GM12878 (cell line): ENCODE measurements at regions not wholly inside any gene's neighbourhood (a gene's known extent, or its start where the extent isn't known, plus 50 kb on each side); places are given as distances from the start of the nearest gene placed in this dataset.

Experiments
- ATAC-seq: fragments of 200-7000 bp; cut with Tn5 transposase; 3 replicates; pipeline ENCODE4 v1.9.1; 2020; ENCODE audit warnings: mild to moderate bottlenecking, moderate library complexity
- BruUV-seq: library from RNA; stranded (reverse); fragments of 400-500 nt; replicated peaks from 2 replicates; lab custom pipeline; 2021; lab: Mats Ljungman, UMichigan
- CTCF ChIA-PET: fragments of 300-600 bp; sonication (Branson Sonifier 250); formaldehyde crosslinking; extraction: SDS; loops from one replicate; lab custom pipeline; 2021; ENCODE audit warnings: inconsistent platforms; lab: Yijun Ruan, JAX
- POLR2A ChIA-PET: fragments of 350-600 bp; formaldehyde crosslinking; extraction: SDS; loops from one replicate; lab custom pipeline; 2021; ENCODE audit warnings: inconsistent platforms; lab: Charles Lee
- RAD21 ChIA-PET: fragments of 300-600 bp; sonication (Branson Sonifier 250); formaldehyde crosslinking; loops from one replicate; lab custom pipeline; 2023; ENCODE audit warnings: antibody characterized with exemption; ENCODE audit not compliant: unreplicated experiment; lab: Charles Lee
- SMC1A ChIA-PET: fragments of 300-600 bp; sonication (Branson Sonifier 250); formaldehyde crosslinking; loops from one replicate; lab custom pipeline; 2023; ENCODE audit not compliant: unreplicated experiment, uncharacterized antibody; lab: Charles Lee
- DNase-seq: peaks from one replicate; pipeline ENCODE4 v3.0.0-alpha.2; 2011; ENCODE audit warnings: low read depth, low spot score
- FAIRE-seq: peaks from 3 replicates; lab custom pipeline; 2011; peaks lifted over from hg19 to GRCh38; lab: Jason Lieb, UNC
- H2AFZ ChIP-seq: 2 replicates; pipeline ENCODE4 v1.6.0; 2011; ENCODE audit warnings: low read depth, low read length, control low read depth; ENCODE audit not compliant: control insufficient read depth
- H3K27ac ChIP-seq: 2 replicates; pipeline ENCODE4 v1.5.1; 2011; ENCODE audit warnings: control low read depth; ENCODE audit not compliant: control insufficient read depth, insufficient read depth
- H3K27me3 ChIP-seq, 2 experiments: replicated peaks in 1 of 2; 2 replicates each; pipeline versions ENCODE4 v1.6.0 to v1.6.1; 2011; ENCODE audit warnings: low read length in 1 of 2; ENCODE audit not compliant: control insufficient read depth in 2 of 2, insufficient read depth in 2 of 2
- H3K36me3 ChIP-seq, 2 experiments: 2 replicates each; pipeline ENCODE4 v1.5.1; 2011; ENCODE audit warnings: low read length in 1 of 2; ENCODE audit not compliant: control insufficient read depth in 2 of 2, insufficient read depth in 2 of 2
- H3K4me1 ChIP-seq: 2 replicates; pipeline ENCODE4 v1.6.1; 2011; ENCODE audit warnings: mild to moderate bottlenecking, low read length, moderate library complexity, mixed read lengths; ENCODE audit not compliant: control insufficient read depth, insufficient read depth
- H3K4me2 ChIP-seq: 2 replicates; pipeline ENCODE4 v1.6.0; 2011; ENCODE audit warnings: control low read depth; ENCODE audit not compliant: control insufficient read depth, insufficient read depth
- H3K4me3 ChIP-seq: fragments of 200-600 bp; sonication (generic); 2 replicates; pipeline ENCODE4 v1.5.1; 2016
- H3K79me2 ChIP-seq: 2 replicates; pipeline ENCODE4 v1.6.0; 2011; ENCODE audit warnings: low read length; ENCODE audit not compliant: control insufficient read depth, insufficient read depth
- H3K9ac ChIP-seq: 2 replicates; pipeline ENCODE4 v1.8.0; 2011; ENCODE audit warnings: low read length, control low read depth, mixed read lengths; ENCODE audit not compliant: control insufficient read depth, insufficient read depth
- H3K9me3 ChIP-seq: replicated peaks from 3 replicates; pipeline ENCODE4 v1.5.1; 2011; ENCODE audit warnings: mild to moderate bottlenecking, low read length; ENCODE audit not compliant: control insufficient read depth, insufficient read depth
- H4K20me1 ChIP-seq: 2 replicates; pipeline ENCODE4 v1.6.0; 2011; ENCODE audit not compliant: control insufficient read depth, insufficient read depth
- BCL11A ChIP-seq: IDR thresholded peaks from 2 replicates; pipeline ENCODE4 v1.6.1; 2011; ENCODE audit warnings: low read depth, low read length
- CBFB ChIP-seq: IDR thresholded peaks from 2 replicates; pipeline ENCODE4 v1.6.1; 2016; ENCODE audit warnings: antibody characterized with exemption, low read depth
- CBX5 ChIP-seq: sonication (generic); IDR thresholded peaks from 2 replicates; pipeline ENCODE4 v1.6.1; 2016; ENCODE audit warnings: low read depth, moderate library complexity, mild to moderate bottlenecking, inconsistent platforms
- KAT2A ChIP-seq: conservative IDR thresholded peaks from 2 replicates; pipeline ENCODE4 v1.6.1; 2011; ENCODE audit warnings: low read depth, low read length; ENCODE audit not compliant: control insufficient read depth
- KLF5 ChIP-seq: fragments of 450-650 bp; IDR thresholded peaks from 2 replicates; pipeline ENCODE4 v1.6.1; 2014; ENCODE audit warnings: mild to moderate bottlenecking; ENCODE audit not compliant: partially characterized antibody
- PAX8 ChIP-seq: fragments of 450-650 bp; IDR thresholded peaks from 2 replicates; pipeline ENCODE4 v1.6.1; 2017; ENCODE audit warnings: mild to moderate bottlenecking, moderate library complexity
- POLR2AphosphoS2 ChIP-seq: IDR thresholded peaks from 2 replicates; pipeline ENCODE4 v1.6.1; 2011; ENCODE audit warnings: low read depth, mild to moderate bottlenecking, low read length, improper control_type of control experiment, moderate library complexity
- SIN3A ChIP-seq: IDR thresholded peaks from 2 replicates; pipeline ENCODE4 v1.6.1; 2012; ENCODE audit warnings: low read depth, low read length, improper control_type of control experiment
- ZBED1 ChIP-seq: IDR thresholded peaks from 2 replicates; pipeline ENCODE4 v1.6.1; 2016; ENCODE audit warnings: borderline replicate concordance
- ZNF207 ChIP-seq: fragments of 450-650 bp; IDR thresholded peaks from 2 replicates; pipeline ENCODE4 v1.6.1; 2014; ENCODE audit warnings: antibody characterized with exemption, mild to moderate bottlenecking, borderline replicate concordance
- WGBS: methylation state at CpG from one replicate; pipeline ENCODE4 v1.1.6; 2016; ENCODE audit warnings: low lambda C conversion rate; ENCODE audit not compliant: insufficient replicate concordance, insufficient coverage; ENCODE audit errors: missing lambda C conversion rate; 5-methylcytosine and 5-hydroxymethylcytosine counted together
- in situ Hi-C: fragments of 300-500 bp; cut with MboI; formaldehyde crosslinking; loops from 9 replicates; pipeline ENCODE4 v1.14.3; 2018; ENCODE audit warnings: mixed read lengths
- intact Hi-C: fragments of 100-400 bp; cut with micrococcal nuclease; formaldehyde crosslinking; loops from one replicate; pipeline ENCODE4 v1.14.2; 2022; ENCODE audit not compliant: unreplicated experiment
- TF ChIP-seq, protein P1 (sequence below): IDR thresholded peaks from 2 replicates; pipeline ENCODE4 v1.6.1; 2012; ENCODE audit warnings: mild to moderate bottlenecking, low read depth, low read length
- TF ChIP-seq, protein P2 (sequence below): fragments of 450-650 bp; IDR thresholded peaks from 2 replicates; pipeline ENCODE4 v1.6.1; 2018; ENCODE audit warnings: borderline replicate concordance, mild to moderate bottlenecking; ENCODE audit not compliant: partially characterized antibody
- TF ChIP-seq, protein P3 (sequence below): fragments of 450-650 bp; IDR thresholded peaks from 2 replicates; pipeline ENCODE4 v1.6.1; 2016; ENCODE audit warnings: mild to moderate bottlenecking
- TF ChIP-seq, protein P4 (sequence below): fragments of 150-350 bp; IDR thresholded peaks from 2 replicates; pipeline ENCODE4 v1.6.1; 2014; ENCODE audit warnings: mild to moderate bottlenecking, low read depth, low read length

DNA sequence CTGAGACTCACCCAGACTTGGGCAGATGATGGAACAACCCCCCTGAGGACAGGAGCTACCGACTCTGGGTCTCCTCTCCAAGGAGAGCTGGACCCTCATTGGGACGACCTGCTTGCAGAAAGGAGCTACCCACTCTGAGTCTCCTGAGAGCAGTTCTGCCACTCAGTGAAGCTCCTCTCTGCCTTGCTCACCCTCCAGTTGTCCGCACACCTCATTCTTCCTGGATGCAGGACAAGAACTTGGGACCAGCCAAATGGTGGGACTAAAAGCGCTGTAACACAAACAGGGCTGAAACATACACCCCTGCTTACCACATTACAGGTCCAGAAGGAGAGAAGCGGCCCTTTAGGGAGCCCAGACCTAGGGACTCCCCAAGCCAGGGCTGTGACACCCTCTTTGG lies 124.9 kb upstream of the CCDC150 start (continued):
- TF ChIP-seq BCL11A (no peak), ZBED1 (no peak)
- TF ChIP-seq, all 136 proteins: peak for 0

DNA sequence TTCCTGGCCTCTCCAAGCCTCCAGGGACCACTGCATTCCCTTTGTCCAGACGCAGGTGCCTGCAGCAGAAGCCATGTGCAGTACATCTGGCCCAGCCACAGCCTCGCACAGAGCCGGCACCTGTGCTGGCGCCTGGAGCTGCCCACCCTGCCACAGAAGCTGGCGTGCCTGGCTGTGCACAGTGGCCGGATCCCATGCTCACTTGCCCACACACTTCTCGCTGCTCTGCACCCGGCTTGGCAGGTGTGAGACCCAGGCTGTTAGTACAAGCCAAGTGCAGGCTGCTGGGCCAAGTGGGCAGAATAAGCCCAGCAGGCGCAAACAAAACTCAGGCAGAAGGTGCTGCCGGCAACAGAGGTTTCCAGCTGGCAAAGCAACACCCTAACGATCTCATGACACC lies 124.5 kb upstream of the CCDC150 start:
- Histone ChIP-seq H4K20me1 (no peaks in the 10 kb centered on the region), H3K9ac (no peak overlapping the region), H3K4me1 (no peaks in the 10 kb centered on the region), H3K36me3 (no peaks in the 10 kb centered on the region), H3K27me3 (no peaks in the 10 kb centered on the region; a peak in 1 of 4 replicates), H2AFZ (no peak overlapping the region), H3K4me2 (no peak overlapping the region), H3K27ac (no peak overlapping the region), H3K4me3 (no peak overlapping the region), H3K79me2 (no peaks in the 10 kb centered on the region), H3K9me3 (no peaks in the 10 kb centered on the region)
- intact Hi-C loops, result no loop called here
- BruUV-seq, result no TSS peak
- CTCF ChIA-PET, result interaction anchor here (0.6 kb wide), 1 partner anchor 1225 kb away, joined by 3 read pairs; no protein-coding TSS in a partner anchor
- no peak for DNase-seq
- SMC1A ChIA-PET, result no interaction called here
- no peak for ATAC-seq
- POLR2A ChIA-PET, result no interaction called here
- 40% methylated on average over 11 of the region's 11 CpGs for WGBS
- in situ Hi-C loops, result no loop called here
- RAD21 ChIA-PET, result no interaction called here
- no peak for FAIRE-seq
- TF ChIP-seq, protein P1, sequence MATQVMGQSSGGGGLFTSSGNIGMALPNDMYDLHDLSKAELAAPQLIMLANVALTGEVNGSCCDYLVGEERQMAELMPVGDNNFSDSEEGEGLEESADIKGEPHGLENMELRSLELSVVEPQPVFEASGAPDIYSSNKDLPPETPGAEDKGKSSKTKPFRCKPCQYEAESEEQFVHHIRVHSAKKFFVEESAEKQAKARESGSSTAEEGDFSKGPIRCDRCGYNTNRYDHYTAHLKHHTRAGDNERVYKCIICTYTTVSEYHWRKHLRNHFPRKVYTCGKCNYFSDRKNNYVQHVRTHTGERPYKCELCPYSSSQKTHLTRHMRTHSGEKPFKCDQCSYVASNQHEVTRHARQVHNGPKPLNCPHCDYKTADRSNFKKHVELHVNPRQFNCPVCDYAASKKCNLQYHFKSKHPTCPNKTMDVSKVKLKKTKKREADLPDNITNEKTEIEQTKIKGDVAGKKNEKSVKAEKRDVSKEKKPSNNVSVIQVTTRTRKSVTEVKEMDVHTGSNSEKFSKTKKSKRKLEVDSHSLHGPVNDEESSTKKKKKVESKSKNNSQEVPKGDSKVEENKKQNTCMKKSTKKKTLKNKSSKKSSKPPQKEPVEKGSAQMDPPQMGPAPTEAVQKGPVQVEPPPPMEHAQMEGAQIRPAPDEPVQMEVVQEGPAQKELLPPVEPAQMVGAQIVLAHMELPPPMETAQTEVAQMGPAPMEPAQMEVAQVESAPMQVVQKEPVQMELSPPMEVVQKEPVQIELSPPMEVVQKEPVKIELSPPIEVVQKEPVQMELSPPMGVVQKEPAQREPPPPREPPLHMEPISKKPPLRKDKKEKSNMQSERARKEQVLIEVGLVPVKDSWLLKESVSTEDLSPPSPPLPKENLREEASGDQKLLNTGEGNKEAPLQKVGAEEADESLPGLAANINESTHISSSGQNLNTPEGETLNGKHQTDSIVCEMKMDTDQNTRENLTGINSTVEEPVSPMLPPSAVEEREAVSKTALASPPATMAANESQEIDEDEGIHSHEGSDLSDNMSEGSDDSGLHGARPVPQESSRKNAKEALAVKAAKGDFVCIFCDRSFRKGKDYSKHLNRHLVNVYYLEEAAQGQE, result no peak
- TF ChIP-seq PAX8 (no peak), KAT2A (no peak), CBX5 (no peak), POLR2AphosphoS2 (no peak), CBFB (no peak), ZNF207 (no peak), KLF5 (no peak), SIN3A (no peak)
- TF ChIP-seq, protein P2, sequence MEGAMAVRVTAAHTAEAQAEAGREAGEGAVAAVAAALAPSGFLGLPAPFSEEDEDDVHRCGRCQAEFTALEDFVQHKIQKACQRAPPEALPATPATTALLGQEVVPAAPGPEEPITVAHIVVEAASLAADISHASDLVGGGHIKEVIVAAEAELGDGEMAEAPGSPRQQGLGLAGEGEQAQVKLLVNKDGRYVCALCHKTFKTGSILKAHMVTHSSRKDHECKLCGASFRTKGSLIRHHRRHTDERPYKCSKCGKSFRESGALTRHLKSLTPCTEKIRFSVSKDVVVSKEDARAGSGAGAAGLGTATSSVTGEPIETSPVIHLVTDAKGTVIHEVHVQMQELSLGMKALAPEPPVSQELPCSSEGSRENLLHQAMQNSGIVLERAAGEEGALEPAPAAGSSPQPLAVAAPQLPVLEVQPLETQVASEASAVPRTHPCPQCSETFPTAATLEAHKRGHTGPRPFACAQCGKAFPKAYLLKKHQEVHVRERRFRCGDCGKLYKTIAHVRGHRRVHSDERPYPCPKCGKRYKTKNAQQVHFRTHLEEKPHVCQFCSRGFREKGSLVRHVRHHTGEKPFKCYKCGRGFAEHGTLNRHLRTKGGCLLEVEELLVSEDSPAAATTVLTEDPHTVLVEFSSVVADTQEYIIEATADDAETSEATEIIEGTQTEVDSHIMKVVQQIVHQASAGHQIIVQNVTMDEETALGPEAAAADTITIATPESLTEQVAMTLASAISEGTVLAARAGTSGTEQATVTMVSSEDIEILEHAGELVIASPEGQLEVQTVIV, result no peak
- TF ChIP-seq, protein P3, sequence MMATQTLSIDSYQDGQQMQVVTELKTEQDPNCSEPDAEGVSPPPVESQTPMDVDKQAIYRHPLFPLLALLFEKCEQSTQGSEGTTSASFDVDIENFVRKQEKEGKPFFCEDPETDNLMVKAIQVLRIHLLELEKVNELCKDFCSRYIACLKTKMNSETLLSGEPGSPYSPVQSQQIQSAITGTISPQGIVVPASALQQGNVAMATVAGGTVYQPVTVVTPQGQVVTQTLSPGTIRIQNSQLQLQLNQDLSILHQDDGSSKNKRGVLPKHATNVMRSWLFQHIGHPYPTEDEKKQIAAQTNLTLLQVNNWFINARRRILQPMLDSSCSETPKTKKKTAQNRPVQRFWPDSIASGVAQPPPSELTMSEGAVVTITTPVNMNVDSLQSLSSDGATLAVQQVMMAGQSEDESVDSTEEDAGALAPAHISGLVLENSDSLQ, result no peak
- TF ChIP-seq, protein P4, sequence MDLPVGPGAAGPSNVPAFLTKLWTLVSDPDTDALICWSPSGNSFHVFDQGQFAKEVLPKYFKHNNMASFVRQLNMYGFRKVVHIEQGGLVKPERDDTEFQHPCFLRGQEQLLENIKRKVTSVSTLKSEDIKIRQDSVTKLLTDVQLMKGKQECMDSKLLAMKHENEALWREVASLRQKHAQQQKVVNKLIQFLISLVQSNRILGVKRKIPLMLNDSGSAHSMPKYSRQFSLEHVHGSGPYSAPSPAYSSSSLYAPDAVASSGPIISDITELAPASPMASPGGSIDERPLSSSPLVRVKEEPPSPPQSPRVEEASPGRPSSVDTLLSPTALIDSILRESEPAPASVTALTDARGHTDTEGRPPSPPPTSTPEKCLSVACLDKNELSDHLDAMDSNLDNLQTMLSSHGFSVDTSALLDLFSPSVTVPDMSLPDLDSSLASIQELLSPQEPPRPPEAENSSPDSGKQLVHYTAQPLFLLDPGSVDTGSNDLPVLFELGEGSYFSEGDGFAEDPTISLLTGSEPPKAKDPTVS, result no peak
